Karpas-422 (cell line): ENCODE measurements at regions not wholly inside any gene's neighbourhood (a gene's known extent, or its start where the extent isn't known, plus 50 kb on each side); places are given as distances from the start of the nearest gene placed in this dataset.

Source experiments
- DNase-seq: peaks from one replicate; pipeline ENCODE4 v3.0.0-alpha.2; 2015
- H2AFZ ChIP-seq: fragments of 200-600 bp; sonication (generic); 2 replicates; pipeline ENCODE4 v1.6.1; 2014; ENCODE audit warnings: antibody characterized with exemption, low read length, mixed read lengths
- H3K27ac ChIP-seq: fragments of 200-600 bp; sonication (generic); 2 replicates; pipeline ENCODE4 v1.5.1; 2014; ENCODE audit warnings: mild to moderate bottlenecking, low read length, moderate library complexity
- H3K27me3 ChIP-seq: fragments of 200-600 bp; sonication (generic); 2 replicates; pipeline ENCODE4 v1.6.1; 2014; ENCODE audit warnings: low read length, mixed read lengths
- H3K36me3 ChIP-seq: fragments of 200-600 bp; sonication (generic); 2 replicates; pipeline ENCODE4 v1.6.1; 2014; ENCODE audit warnings: low read length, mixed read lengths; ENCODE audit not compliant: insufficient read depth
- H3K4me1 ChIP-seq: fragments of 200-600 bp; sonication (generic); 2 replicates; pipeline ENCODE4 v1.6.1; 2014; ENCODE audit warnings: mild to moderate bottlenecking, low read length, mixed read lengths
- H3K4me2 ChIP-seq: fragments of 200-600 bp; sonication (generic); 2 replicates; pipeline ENCODE4 v1.6.1; 2014; ENCODE audit warnings: low read length, low read depth, mild to moderate bottlenecking; ENCODE audit not compliant: poor library complexity, severe bottlenecking
- H3K4me3 ChIP-seq: fragments of 200-600 bp; sonication (generic); 2 replicates; pipeline ENCODE4 v1.5.1; 2014; ENCODE audit warnings: mild to moderate bottlenecking, antibody characterized with exemption, low read length, mixed read lengths
- H3K79me2 ChIP-seq: fragments of 200-600 bp; sonication (generic); 2 replicates; pipeline ENCODE4 v1.6.1; 2014; ENCODE audit warnings: mild to moderate bottlenecking, low read length, mixed read lengths
- H3K9ac ChIP-seq: fragments of 200-600 bp; sonication (generic); 2 replicates; pipeline ENCODE4 v1.6.0; 2014; ENCODE audit warnings: low read length
- H3K9me2 ChIP-seq: fragments of 200-600 bp; sonication (generic), shearing (Covaris generic); replicated peaks from 2 replicates; pipeline ENCODE4 v1.6.0; 2014; ENCODE audit warnings: mild to moderate bottlenecking, low read length, moderate library complexity; ENCODE audit not compliant: insufficient read depth
- H3K9me3 ChIP-seq: fragments of 300-700, 200-600 bp; sonication (generic); 2 replicates; pipeline ENCODE4 v1.6.1; 2014; ENCODE audit warnings: low read length, mixed read lengths
- H4K20me1 ChIP-seq: fragments of 200-600 bp; sonication (generic); 2 replicates; pipeline ENCODE4 v1.6.1; 2014; ENCODE audit warnings: mild to moderate bottlenecking, antibody characterized with exemption, low read length, low read depth; ENCODE audit not compliant: insufficient read depth

- Histone ChIP-seq H3K27ac (no peak overlapping the region), H3K9me2 (no peaks in the 10 kb centered on the region), H3K9me3 (no peaks in the 10 kb centered on the region), H3K27me3 (no peaks in the 10 kb centered on the region), H3K36me3 (no peaks in the 10 kb centered on the region), H4K20me1 (no peaks in the 10 kb centered on the region), H3K4me2 (no peak overlapping the region), H2AFZ (no peak overlapping the region), H3K9ac (no peak overlapping the region), H3K4me1 (no peaks in the 10 kb centered on the region), H3K4me3 (no peak overlapping the region), H3K79me2 (no peaks in the 10 kb centered on the region)
- no peak for DNase-seq
These were observed 196.1 kb upstream of the SVIL start for GRCh38 chr10:29830531-29831512.

GRCh38 chr10:29829776-29830175 lies 195.0 kb upstream of the SVIL start:
- Histone ChIP-seq H3K9me2 (no peaks in the 10 kb centered on the region), H3K4me2 (no peak overlapping the region), H3K27ac (no peak overlapping the region), H3K79me2 (no peaks in the 10 kb centered on the region), H3K9ac (no peak overlapping the region), H3K36me3 (no peaks in the 10 kb centered on the region), H3K4me1 (no peaks in the 10 kb centered on the region), H3K9me3 (no peaks in the 10 kb centered on the region), H3K27me3 (no peaks in the 10 kb centered on the region), H4K20me1 (no peaks in the 10 kb centered on the region), H2AFZ (no peak overlapping the region), H3K4me3 (no peak overlapping the region)
- DNase-seq = no peak

- Histone ChIP-seq H3K4me1 (no peaks in the 10 kb centered on the region), H3K9me2 (no peaks in the 10 kb centered on the region), H3K4me2 (no peak overlapping the region), H3K27ac (no peak overlapping the region), H2AFZ (no peak overlapping the region), H3K9ac (no peak overlapping the region), H3K9me3 (no peaks in the 10 kb centered on the region), H3K79me2 (no peaks in the 10 kb centered on the region), H3K36me3 (no peaks in the 10 kb centered on the region), H3K27me3 (no peaks in the 10 kb centered on the region), H4K20me1 (no peaks in the 10 kb centered on the region), H3K4me3 (no peak overlapping the region)
- DNase-seq = no peak
These were observed 194.2 kb upstream of the SVIL start for GRCh38 chr10:29828956-29829355.

GRCh38 chr10:29828440-29828894 lies 193.7 kb upstream of the SVIL start:
- Histone ChIP-seq H4K20me1 (no peaks in the 10 kb centered on the region), H3K9me2 (no peaks in the 10 kb centered on the region), H3K27ac (no peak overlapping the region), H2AFZ (no peak overlapping the region), H3K4me2 (no peak overlapping the region), H3K4me3 (no peak overlapping the region), H3K36me3 (no peaks in the 10 kb centered on the region), H3K4me1 (no peaks in the 10 kb centered on the region), H3K9me3 (no peaks in the 10 kb centered on the region), H3K9ac (no peak overlapping the region), H3K79me2 (no peaks in the 10 kb centered on the region), H3K27me3 (no peaks in the 10 kb centered on the region)
- no peak for DNase-seq

GRCh38 chr10:29827512-29827911 lies 192.7 kb upstream of the SVIL start:
- H3K4me2 ChIP-seq = no peak overlapping the region
- H4K20me1 ChIP-seq = no peaks in the 10 kb centered on the region
- no peaks in the 10 kb centered on the region for H3K36me3 ChIP-seq
- H3K4me3 ChIP-seq = no peak overlapping the region
- H3K4me1 ChIP-seq = no peaks in the 10 kb centered on the region
- H3K27ac ChIP-seq = no peak overlapping the region
- H2AFZ ChIP-seq = no peak overlapping the region
- H3K27me3 ChIP-seq = no peaks in the 10 kb centered on the region
- no peaks in the 10 kb centered on the region for H3K9me2 ChIP-seq
- H3K9ac ChIP-seq = no peak overlapping the region
- no peaks in the 10 kb centered on the region for H3K79me2 ChIP-seq
- DNase-seq = no peak
- H3K9me3 ChIP-seq = no peaks in the 10 kb centered on the region

GRCh38 chr10:29826801-29827450 lies 192.2 kb upstream of the SVIL start:
- H3K36me3 ChIP-seq = no peaks in the 10 kb centered on the region
- H3K4me1 ChIP-seq = no peaks in the 10 kb centered on the region
- H3K9me3 ChIP-seq = no peaks in the 10 kb centered on the region
- no peak overlapping the region for H3K4me3 ChIP-seq
- no peaks in the 10 kb centered on the region for H3K27me3 ChIP-seq
- no peak overlapping the region for H3K4me2 ChIP-seq
- no peak overlapping the region for H2AFZ ChIP-seq
- no peak overlapping the region for H3K9ac ChIP-seq
- no peaks in the 10 kb centered on the region for H3K9me2 ChIP-seq
- no peaks in the 10 kb centered on the region for H4K20me1 ChIP-seq
- DNase-seq = no peak
- no peak overlapping the region for H3K27ac ChIP-seq
- no peaks in the 10 kb centered on the region for H3K79me2 ChIP-seq

- no peaks in the 10 kb centered on the region for H3K4me1 ChIP-seq
- H3K9ac ChIP-seq = no peak overlapping the region
- H4K20me1 ChIP-seq = no peaks in the 10 kb centered on the region
- DNase-seq = no peak
- no peak overlapping the region for H3K4me3 ChIP-seq
- no peaks in the 10 kb centered on the region for H3K27me3 ChIP-seq
- no peak overlapping the region for H2AFZ ChIP-seq
- no peaks in the 10 kb centered on the region for H3K9me3 ChIP-seq
- H3K79me2 ChIP-seq = no peaks in the 10 kb centered on the region
- no peaks in the 10 kb centered on the region for H3K9me2 ChIP-seq
- no peaks in the 10 kb centered on the region for H3K36me3 ChIP-seq
- no peak overlapping the region for H3K27ac ChIP-seq
- no peak overlapping the region for H3K4me2 ChIP-seq
These were observed 191.4 kb upstream of the SVIL start for GRCh38 chr10:29826221-29826620.

- no peak overlapping the region for H2AFZ ChIP-seq
- H3K9me3 ChIP-seq = no peaks in the 10 kb centered on the region
- no peaks in the 10 kb centered on the region for H3K27me3 ChIP-seq
- H3K79me2 ChIP-seq = no peaks in the 10 kb centered on the region
- no peaks in the 10 kb centered on the region for H3K9me2 ChIP-seq
- H3K4me2 ChIP-seq = no peak overlapping the region
- no peak overlapping the region for H3K9ac ChIP-seq
- H3K36me3 ChIP-seq = no peaks in the 10 kb centered on the region
- H3K4me1 ChIP-seq = no peaks in the 10 kb centered on the region
- DNase-seq = no peak
- no peak overlapping the region for H3K4me3 ChIP-seq
- no peak overlapping the region for H3K27ac ChIP-seq
- H4K20me1 ChIP-seq = no peaks in the 10 kb centered on the region
These were observed 188.8 kb upstream of the SVIL start for GRCh38 chr10:29823553-29824080.
